HG02642 (cell line): ENCODE measurements at regions not wholly inside any gene's neighbourhood (a gene's known extent, or its start where the extent isn't known, plus 50 kb on each side); places are given as distances from the start of the nearest gene placed in this dataset.
A peak's percentile ranks its signal among the peaks of the same experiment; 100 is the strongest.

Source experiments
- ATAC-seq: cut with Tn5 transposase; IDR thresholded peaks from one replicate; pipeline ENCODE4 v1.9.1; 2021; ENCODE audit warnings: mild to moderate bottlenecking; ENCODE audit not compliant: unreplicated experiment, poor library complexity

GRCh38 chr12:45622210-45622937, 107.1 kb upstream of the ARID2 start:
- no peak for ATAC-seq

GRCh38 chr12:45623221-45623620, 106.3 kb upstream of the ARID2 start:
- no peak for ATAC-seq

- no peak for ATAC-seq
These were observed 105.6 kb upstream of the ARID2 start for GRCh38 chr12:45623940-45624339.

- no peak for ATAC-seq
These were observed 102.5 kb upstream of the ARID2 start for GRCh38 chr12:45626965-45627364.

GRCh38 chr12:45627407-45628069, 102.0 kb upstream of the ARID2 start:
- ATAC-seq: no peak

GRCh38 chr12:45629292-45629691, 100.2 kb upstream of the ARID2 start:
- ATAC-seq: no peak

DNA sequence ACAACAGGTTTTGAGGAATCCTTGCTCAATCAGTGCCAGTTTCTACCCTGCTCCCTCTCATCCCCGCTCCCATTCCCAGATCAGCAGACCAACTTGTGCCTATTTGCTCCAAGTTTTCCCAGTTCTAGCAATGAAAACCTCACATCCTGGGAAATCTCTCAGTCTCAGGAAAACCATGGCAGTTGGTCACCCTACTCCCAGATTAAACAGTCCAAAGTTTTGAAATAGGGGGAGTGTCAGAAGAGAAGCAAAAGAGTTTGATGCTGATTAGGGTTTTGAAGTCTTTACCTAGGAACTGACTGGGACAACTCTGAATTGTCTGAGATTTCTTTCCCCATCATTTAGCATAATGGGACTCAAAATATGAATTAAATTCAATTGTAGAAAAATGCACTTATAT, 95.8 kb upstream of the ARID2 start:
- ATAC-seq: no peak

- no peak for ATAC-seq
These were observed 95.1 kb upstream of the ARID2 start for GRCh38 chr12:45634273-45634917.

GRCh38 chr12:45637242-45637641, 92.3 kb upstream of the ARID2 start:
- no peak for ATAC-seq

DNA sequence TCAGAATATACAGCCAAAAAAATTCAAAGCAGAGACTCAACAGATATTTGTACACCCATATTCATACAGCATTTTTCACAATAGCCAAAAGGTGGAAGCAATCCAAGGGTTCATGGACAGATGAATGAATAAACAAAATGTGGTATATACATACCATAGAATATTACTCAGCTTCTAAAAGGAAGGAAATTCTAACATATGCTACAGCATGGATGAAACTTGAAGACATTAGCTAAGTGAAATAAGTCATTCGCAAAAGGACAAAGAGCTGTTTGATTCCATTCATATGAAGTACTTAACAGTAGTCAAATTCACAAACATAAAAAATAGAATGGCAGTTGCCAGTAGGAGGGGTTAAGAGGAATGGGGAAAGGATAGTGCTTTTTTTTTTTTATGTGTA, 91.8 kb upstream of the ARID2 start:
- no peak for ATAC-seq

- no peak for ATAC-seq
These were observed 91.1 kb upstream of the ARID2 start for GRCh38 chr12:45638386-45638785.

GRCh38 chr12:45644541-45644940, 85.0 kb upstream of the ARID2 start:
- ATAC-seq: no peak

DNA sequence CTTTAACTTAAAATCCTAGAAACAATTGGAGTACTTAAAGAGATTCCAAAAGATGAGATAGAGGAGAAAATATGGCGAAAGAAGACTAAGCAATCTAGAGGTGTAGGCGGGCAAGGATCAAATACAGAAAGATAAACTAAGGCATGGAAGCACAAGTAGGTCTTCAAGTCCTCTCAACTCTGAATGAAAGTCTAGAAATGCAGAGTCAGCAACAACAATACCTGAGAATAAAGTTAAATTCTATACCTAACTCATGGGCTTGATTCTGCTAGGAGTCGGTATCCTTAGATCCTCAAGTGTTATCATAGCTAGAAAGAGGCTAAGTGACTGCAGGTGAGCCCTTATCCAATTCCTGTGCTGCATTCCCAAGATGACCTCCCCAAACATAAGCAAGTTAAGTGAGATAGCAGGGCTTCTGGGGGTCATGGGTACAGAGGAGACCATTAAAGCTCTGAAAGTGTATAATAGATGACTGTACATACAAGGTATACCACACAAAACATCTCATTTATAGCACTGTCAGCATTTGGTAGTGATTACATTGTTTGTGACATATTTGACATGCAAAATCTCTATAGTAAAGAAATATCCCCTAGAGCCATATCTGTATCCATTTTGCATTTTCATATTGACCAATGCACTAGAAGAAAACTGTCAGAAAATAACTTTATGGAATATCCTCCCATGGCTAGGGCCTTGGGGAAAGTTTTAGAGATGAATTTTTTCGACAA, 82.5 kb upstream of the ARID2 start:
- ATAC-seq: no peak

GRCh38 chr12:45648070-45648469, 81.4 kb upstream of the ARID2 start:
- ATAC-seq: no peak

GRCh38 chr12:45651029-45651428, 78.5 kb upstream of the ARID2 start:
- no peak for ATAC-seq

DNA sequence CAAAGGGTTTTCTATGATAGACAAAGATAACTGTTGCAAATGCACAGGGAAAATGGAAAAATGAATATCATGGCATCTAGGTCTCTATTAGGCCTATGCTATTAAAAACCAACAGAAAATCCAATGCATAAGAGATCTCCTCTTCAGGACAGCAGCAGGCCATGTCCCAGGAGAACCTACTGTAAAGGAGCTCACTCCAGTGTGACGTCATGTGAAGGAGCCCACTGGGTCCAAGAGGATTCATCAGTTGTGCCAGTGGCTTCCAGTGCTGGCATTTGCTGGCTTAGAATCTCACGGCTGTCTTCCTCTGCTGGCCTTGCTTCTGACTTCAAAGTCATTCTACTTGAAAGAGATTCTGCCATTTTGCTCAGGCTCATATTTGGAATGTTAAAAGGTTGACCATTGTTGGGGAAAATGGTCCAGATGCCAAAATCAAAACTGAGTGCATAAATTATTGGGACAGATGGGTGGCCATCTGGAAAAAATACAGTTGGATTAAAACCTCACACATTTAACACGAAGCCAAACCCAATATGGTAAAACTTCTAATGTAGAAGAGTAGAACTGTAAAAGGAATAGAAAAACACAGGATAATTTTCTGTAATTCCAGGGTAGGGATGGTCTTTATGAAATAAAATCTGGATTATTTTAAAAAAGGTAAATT, 75.4 kb upstream of the ARID2 start:
- ATAC-seq: no peak

DNA sequence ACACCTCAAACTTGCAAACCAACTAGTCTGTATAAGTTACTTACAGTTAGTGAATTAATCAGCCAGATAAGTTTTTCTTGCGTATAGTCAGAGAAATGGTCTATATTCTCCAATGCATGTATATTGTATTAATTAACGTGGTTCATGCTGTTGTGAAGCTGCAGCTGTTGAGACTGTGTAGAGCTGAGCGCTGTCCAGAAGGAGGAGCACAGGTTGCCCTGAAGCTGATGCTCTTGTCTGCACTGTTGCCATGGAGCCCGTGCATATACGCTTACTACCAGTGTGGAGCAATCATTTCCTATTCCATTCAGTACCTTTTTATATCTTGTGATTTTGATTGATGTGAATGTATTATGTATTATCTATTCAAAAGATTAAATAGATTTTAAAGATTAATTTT, 74.3 kb upstream of the ARID2 start:
- ATAC-seq: peak; percentile 72

- ATAC-seq: no peak
These were observed 73.8 kb upstream of the ARID2 start for GRCh38 chr12:45655743-45656142.

- no peak for ATAC-seq
These were observed 71.5 kb upstream of the ARID2 start for GRCh38 chr12:45658020-45658419.

DNA sequence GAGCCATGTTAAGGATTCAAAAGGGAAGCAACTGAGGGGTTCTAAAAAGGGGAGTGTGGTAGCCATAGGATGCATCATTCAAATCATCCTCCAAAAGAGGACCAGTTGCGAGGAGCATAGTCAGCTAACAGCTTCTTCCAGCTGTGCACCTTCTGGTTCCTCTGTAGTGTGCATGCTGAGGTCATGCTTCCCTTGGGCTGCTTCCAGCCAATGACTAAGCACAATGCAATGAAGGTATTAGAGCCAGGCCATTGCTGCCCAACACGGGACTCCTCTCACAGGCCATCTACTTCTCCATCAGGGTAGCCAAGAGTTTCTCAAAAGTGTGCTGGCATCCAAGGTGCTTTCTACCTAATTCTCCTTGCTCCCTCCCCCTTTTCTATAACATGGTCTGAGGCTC, 69.2 kb upstream of the ARID2 start:
- no peak for ATAC-seq
